ENCODE measurements at regions not wholly inside any gene's neighbourhood (a gene's known extent, or its start where the extent isn't known, plus 50 kb on each side); places are given as distances from the start of the nearest gene placed in this dataset.
"Not testable (repeated sequence)": the region's sequence is repeated elsewhere in the genome, so short reads cannot be mapped to it uniquely, and the experiment has no call there.

DNA sequence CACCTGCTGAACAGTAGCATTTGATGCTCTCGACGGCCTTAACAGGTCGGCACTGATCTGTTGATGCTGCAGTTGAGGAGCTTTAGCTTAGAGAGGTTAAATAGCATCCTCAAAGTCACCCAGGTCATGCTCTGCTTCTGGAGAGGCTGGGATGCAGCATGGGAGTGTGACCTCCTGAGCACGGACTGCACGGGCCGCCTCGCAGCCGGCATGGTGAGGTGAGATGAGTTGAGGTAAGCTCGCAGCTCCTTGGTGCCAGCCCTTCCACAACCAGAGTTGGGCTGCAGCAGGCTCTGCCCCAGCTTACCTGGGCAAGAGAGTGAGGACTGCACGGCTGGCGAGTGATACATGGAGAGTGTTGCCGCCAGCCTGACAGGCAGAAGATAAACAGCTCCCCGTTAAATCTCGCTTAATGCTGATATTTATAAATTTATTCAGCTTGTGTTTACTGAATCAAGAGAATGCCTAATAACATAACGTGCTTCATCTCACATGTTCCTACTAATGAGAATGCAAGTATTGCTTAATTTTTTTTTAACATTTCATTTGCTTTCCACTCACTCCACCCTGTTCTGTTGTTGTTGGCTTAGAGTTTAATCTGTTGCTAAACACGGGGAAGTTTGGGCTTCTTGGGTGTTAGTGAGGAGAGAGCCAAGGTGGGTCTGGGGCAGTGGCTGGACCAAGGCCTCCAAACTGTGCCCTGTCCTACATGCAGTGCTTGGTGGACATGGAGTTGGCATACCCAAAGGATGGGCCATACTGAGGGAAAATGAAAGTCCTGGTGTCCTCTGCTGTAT is 69.2 kb downstream of the TRIM43 start:
- TF ChIP-seq POLR2AphosphoS5 (IDR thresholded peaks at IDR 0.05); EP300 (IDR thresholded peaks at IDR 0.05; ENCODE audit: low read depth): not testable (repeated sequence)
- TF ChIP-seq, protein P1, sequence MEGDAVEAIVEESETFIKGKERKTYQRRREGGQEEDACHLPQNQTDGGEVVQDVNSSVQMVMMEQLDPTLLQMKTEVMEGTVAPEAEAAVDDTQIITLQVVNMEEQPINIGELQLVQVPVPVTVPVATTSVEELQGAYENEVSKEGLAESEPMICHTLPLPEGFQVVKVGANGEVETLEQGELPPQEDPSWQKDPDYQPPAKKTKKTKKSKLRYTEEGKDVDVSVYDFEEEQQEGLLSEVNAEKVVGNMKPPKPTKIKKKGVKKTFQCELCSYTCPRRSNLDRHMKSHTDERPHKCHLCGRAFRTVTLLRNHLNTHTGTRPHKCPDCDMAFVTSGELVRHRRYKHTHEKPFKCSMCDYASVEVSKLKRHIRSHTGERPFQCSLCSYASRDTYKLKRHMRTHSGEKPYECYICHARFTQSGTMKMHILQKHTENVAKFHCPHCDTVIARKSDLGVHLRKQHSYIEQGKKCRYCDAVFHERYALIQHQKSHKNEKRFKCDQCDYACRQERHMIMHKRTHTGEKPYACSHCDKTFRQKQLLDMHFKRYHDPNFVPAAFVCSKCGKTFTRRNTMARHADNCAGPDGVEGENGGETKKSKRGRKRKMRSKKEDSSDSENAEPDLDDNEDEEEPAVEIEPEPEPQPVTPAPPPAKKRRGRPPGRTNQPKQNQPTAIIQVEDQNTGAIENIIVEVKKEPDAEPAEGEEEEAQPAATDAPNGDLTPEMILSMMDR (IDR thresholded peaks at IDR 0.05): not testable (repeated sequence)

Data from transverse colon (tissue), 4 donors.